T-helper 2 cell treated with Interferon-gamma antibody and Interleukin-4, amounts not matched to agents 100 ng/mL and 5 ng/mL, for 36 hours (primary cell): ENCODE measurements at regions not wholly inside any gene's neighbourhood (a gene's known extent, or its start where the extent isn't known, plus 50 kb on each side); places are given as distances from the start of the nearest gene placed in this dataset.

Source experiments
- intact Hi-C: fragments of 100-400 bp; cut with micrococcal nuclease; formaldehyde crosslinking; loops from one replicate; pipeline ENCODE4 v1.15.1; 2023

DNA sequence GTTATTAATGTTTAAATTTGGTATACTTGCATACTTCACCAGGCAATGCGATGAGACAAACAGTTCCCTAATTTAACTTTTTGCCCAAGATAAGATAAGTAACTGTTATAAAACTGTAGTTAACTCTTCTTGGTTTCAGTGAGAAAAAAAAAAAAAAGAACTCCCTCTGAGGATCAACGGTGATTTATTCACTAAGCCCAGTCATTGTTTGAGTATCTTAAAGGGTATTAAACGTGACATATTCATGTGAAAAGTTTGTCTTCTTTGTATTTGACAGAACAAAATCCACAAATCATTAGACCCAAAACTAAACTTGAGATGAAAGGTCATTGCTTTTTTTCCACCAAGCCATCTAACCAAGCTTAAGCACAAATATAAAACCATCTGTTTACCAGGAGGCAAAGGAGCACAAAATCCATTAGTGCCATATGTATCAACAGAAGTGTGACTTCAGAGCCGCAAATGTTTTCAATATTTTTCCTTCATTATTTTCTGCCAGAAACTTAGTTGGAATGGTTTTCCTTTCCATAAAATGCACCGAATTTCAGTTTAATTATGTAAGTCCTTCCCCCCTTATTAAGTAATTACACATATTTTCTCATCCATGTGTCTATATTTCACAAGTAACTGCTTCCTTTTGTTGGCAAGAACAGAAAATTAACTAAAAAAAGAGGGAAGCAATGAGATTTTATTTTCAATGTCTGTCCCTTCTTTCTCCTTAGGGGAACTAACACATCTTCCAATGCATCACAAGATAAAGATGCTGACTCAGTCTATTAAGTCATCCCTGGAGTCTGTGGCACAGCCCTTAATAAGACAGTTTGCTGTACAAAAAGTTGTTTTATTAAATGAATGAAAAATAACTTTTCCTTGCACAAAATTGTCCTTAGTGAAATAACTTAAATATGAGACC lies 92.2 kb upstream of the RAP2B start:
- intact Hi-C loops, result no loop called here

DNA sequence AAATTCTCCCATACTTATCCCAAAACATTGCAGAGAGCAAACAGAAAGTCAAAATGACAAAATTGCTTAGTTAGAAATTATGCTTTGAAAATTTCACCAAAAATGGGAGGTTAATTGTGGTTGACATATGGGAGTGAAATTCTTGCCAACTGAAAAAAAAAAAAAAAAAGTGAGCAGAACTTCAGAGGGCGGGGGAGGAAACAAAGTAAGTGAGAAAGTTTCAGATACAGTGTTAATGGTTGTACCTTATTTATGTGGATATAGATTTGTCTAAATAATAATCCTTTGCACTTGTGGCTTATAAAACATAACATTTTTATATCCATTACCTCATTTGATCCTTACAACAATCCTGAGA lies 91.5 kb upstream of the RAP2B start:
- intact Hi-C loops, result no loop called here

- intact Hi-C loops, result no loop called here
Observed at GRCh38 chr3:153072382-153072781, 89.6 kb upstream of the RAP2B start.

DNA sequence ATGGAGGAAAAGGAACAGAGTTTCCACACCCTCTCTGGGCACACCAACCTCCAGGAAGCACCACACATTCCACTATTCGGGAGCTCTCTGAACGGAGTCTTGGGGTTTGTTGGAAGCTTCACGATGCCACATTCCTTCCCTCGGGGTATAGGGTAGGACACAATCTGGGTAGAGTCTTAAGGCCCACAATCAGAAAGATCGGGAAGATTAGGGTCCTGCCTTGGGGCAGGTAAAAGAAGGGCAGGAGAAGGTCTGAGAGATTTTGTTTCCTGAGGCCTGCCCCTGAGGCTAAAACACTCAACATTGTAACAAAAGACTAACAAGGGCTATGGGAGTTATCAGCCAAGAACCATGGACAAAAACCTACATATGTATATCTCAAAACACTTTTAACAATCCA lies 89.2 kb upstream of the RAP2B start:
- intact Hi-C loops, result no loop called here

DNA sequence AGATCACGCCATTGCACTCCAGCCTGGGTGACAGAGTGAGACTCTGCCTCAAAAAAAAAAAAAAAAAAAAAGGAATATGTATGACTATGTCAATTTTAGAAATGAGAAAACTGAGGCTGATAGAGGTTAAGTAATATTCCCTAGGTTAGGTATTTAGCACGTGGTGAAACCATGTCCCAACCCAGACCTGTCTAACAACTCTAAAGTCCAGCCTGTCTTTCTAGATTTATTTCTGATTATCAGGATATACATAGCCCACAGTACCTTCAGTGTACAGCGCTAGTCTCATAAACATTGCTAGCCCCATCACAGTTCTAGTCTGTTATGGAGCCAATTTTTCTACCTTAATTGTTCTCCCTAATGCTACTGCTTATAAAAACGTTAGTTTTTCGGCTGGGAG lies 88.4 kb upstream of the RAP2B start:
- intact Hi-C loops, result no loop called here

GRCh38 chr3:153078826-153079225 lies 83.2 kb upstream of the RAP2B start:
- intact Hi-C loops, result no loop called here

DNA sequence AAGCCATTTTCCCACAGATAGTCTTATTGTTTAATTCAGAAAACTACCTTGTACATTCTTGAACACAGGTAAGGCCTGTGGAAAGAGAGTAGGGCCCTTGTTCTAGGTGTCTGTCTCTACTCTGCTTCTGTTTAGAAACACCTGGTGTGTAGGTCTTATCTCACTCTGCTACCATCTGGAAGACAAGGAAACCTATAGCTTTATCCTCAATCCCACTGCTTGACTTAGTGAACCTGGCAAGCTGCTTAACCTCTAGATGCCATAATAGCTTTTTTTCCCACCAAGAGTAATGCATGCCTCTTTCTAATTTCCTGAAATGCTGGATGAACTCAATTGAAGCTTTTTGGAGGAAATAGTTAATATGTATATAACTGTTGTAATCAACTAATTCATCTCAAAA lies 82.6 kb upstream of the RAP2B start:
- intact Hi-C loops, result no loop called here

GRCh38 chr3:153080778-153081240 lies 81.2 kb upstream of the RAP2B start:
- intact Hi-C loops, result no loop called here

DNA sequence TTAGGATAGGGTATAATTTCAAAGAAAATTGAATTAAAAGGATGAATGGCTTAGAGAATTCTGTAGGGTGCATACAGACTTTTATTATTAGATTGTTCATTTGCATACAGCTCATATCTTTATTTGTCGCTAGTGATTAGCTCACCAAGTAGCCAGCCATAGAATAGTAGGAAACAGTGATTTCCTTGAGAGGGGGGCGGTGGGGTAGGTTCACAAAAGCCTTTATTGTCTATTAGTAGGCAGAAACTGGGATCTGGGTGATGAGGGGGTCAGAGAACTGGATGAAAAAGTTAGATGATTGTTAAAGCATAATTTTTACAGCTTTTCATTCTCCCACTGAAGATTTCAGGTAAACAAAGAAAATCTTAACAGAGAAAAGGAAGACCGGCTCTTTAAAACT lies 77.6 kb upstream of the RAP2B start:
- intact Hi-C loops, result no loop called here

- intact Hi-C loops, result no loop called here
Observed at GRCh38 chr3:153087595-153088566, 74.1 kb upstream of the RAP2B start.

DNA sequence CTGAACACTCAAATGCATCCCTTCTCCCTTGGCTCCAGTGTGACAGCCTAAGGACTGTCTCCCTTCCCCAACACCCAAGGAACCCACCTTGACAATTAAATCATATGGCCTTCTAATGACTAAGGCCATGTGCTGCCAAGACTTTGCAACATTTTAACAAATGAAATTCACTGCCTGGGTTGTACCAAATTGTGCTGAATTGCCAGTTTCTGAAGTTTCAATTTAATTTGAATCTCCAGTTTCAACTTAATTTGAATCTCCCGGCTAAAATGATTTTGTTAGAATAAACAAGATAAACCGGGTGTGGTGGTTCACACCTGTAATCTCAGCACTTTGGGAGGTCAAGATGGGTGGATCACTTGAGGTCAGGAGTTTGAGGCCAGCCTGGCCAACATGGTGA lies 72.4 kb upstream of the RAP2B start:
- intact Hi-C loops, result no loop called here

GRCh38 chr3:153090973-153091372 lies 71.1 kb upstream of the RAP2B start:
- intact Hi-C loops, result no loop called here

GRCh38 chr3:153093629-153094028 lies 68.4 kb upstream of the RAP2B start:
- intact Hi-C loops, result no loop called here

- intact Hi-C loops, result no loop called here
Observed at GRCh38 chr3:153094386-153094785, 67.6 kb upstream of the RAP2B start.

DNA sequence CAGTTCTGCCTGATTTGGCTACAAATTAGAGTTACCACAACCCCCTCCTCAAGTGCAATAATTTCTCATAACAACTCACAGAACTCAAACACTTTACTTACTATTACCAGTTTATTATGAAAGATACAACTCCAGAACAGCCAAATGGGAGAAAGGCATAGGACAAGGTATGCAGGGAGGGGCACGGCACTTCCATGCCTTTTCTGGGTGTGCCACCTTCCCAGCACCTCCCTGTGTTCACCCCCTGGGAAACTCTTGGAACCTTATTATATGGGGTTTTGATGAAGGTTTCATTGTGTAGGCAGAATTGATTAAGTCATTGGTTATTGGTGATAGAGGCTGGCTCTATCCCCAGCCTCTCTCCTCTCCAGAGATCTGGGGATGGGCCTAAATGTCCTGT lies 66.6 kb upstream of the RAP2B start:
- intact Hi-C loops, result no loop called here

- intact Hi-C loops, result no loop called here
Observed at GRCh38 chr3:153096731-153097131, 65.3 kb upstream of the RAP2B start.

DNA sequence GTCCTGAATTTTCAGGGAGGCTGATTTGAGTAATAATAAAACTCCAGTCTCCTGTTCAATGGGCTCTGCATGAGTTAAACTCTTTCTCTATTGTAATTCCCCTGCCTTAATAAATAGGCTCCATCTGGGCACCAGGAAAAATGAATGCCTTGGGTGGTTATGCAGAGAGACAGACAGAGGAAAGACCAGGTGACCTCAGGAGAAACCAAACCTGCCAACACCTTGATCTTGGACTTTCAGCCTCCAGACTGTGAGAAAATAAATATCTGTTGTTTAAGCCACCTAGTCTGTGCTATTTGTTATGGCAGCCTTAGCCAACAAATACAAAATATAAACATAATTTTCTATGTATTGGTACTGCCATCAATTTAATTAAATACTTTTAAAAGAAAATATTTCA lies 64.8 kb upstream of the RAP2B start:
- intact Hi-C loops, result no loop called here

GRCh38 chr3:153099131-153099530 lies 62.9 kb upstream of the RAP2B start:
- intact Hi-C loops, result no loop called here

DNA sequence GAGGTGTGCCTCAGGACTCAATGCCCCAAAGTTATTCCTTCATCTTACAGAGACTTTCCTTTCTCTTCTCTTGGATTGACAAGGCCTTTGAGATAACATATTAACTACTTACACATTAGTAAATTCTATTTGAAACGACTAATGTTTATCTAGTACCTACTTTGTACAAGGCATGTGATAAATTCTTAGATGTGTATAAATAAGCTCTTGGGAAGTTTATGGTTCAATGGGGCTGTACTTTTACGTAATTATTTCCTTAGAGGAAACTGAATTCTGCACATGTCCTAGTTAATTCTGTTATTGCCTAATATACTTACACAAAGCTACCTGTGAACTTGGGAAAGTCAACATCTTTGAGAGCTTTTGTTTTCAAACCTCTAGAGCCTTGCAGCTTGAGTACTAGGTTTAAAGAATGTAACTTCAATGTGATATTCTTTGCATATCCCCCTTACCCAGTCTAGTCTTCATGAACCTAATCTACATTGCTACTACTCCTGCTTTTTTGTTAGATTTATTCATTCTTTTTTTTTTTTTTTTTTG lies 58.5 kb upstream of the RAP2B start:
- intact Hi-C loops, result no loop called here

GRCh38 chr3:153110041-153110440 lies 52.0 kb upstream of the RAP2B start:
- intact Hi-C loops, result no loop called here

GRCh38 chr3:153111016-153111415 lies 51.0 kb upstream of the RAP2B start:
- intact Hi-C loops, result no loop called here
